ENCODE measurements at regions not wholly inside any gene's neighbourhood (a gene's known extent, or its start where the extent isn't known, plus 50 kb on each side); places are given as distances from the start of the nearest gene placed in this dataset.
"Not testable (repeated sequence)": the region's sequence is repeated elsewhere in the genome, so short reads cannot be mapped to it uniquely, and the experiment has no call there.

DNA sequence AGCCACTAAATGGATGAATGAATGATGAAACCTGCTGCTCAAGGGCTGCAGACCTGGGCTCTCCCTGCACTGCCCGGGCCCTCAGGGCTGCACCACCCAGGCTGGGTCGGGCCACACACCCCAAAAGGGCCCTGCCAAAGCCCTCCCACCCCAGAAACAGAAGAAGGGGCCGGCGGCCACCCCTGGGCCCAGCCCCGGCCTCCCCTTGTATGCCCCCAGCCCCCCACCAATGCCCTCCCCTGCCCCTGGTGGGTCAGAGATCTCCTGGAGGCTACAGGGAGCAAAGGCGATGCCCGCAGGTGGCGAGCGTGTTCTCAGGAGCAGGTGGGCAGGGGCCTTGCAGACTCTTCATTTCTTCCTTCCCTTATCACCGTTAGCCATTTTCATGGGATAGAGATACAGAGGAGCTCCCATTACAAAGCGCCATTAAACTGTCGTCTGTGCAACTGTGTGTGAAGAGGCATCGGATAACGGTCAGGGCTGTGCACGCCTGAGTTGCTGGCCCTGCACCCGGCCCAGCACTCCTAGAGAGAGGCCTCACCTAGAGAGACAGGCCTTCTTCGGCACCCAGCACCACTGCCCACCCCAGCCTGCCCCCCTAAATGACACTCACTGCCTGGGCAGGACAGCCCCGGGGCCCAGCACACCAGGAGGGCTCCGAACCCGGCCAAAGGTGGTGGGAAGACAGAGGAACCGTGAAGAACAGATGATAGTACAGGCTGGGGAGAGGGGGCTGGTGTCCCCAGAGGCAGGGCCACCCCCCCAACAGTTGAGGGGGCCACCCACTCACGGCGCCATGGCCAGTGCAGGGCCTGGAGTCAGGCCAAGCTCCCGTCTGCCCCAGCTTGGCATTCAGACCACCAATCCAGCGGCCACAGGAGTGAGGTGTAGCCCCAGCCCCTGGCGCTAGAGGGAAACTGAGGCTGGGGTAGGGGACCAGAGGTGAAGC is 133.7 kb downstream of the FAM53A start:
- no peaks in the 10 kb centered on the region for H3K27me3 ChIP-seq (ENCODE audit: low read length)

DNA sequence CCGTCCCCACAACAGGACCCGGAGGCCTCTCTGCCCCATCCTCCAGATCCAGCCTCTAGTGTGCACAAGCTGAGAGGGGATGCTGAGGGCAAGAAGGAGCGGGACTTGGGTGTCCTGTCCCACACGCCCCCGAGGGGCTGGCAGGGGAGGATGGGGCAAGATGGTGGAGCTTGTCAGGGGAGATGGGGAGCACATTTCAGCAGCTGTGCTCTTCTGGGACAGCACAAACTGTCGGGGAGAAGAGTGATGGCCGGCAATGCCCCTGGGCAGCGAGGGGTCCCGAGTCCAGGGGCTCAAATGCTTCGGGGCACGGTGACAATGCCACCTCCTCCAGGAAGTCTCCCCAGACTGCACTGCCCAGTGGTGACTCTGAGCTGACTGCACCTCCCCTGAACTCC is 134.5 kb downstream of the FAM53A start:
- Histone ChIP-seq H3K36me3 (ENCODE audit: insufficient read depth, low read length) (no peaks in the 10 kb centered on the region), H3K4me1 (ENCODE audit: low read length) (no peaks in the 10 kb centered on the region), H3K27ac (ENCODE audit: low read length) (no peak overlapping the region), H3K9me2 (replicated peaks; ENCODE audit: insufficient read depth, low read length) (no peaks in the 10 kb centered on the region), H3K9ac (ENCODE audit: low read length) (no peak overlapping the region), H2AFZ (ENCODE audit: low read length) (no peak overlapping the region), H3K4me2 (ENCODE audit: low read depth, low read length, poor library complexity, severe bottlenecking) (no peak overlapping the region), H3K4me3 (ENCODE audit: low read length) (no peak overlapping the region), H3K9me3 (ENCODE audit: low read length) (no peaks in the 10 kb centered on the region), H4K20me1 (ENCODE audit: insufficient read depth, low read depth, low read length) (no peaks in the 10 kb centered on the region), H3K79me2 (ENCODE audit: low read length) (no peaks in the 10 kb centered on the region), H3K27me3 (ENCODE audit: low read length) (no peaks in the 10 kb centered on the region)
- DNase-seq: no peak

More for the DNA sequence above, 133.7 kb downstream of the FAM53A start:
- no peak overlapping the region for H3K27ac ChIP-seq (ENCODE audit: low read length)
- no peak overlapping the region for H2AFZ ChIP-seq (ENCODE audit: low read length)
- no peak overlapping the region for H3K4me3 ChIP-seq (ENCODE audit: low read length)
- DNase-seq: no peak
- no peaks in the 10 kb centered on the region for H4K20me1 ChIP-seq (ENCODE audit: insufficient read depth, low read depth, low read length)
- no peaks in the 10 kb centered on the region for H3K9me3 ChIP-seq (ENCODE audit: low read length)
- no peaks in the 10 kb centered on the region for H3K36me3 ChIP-seq (ENCODE audit: insufficient read depth, low read length)
- H3K79me2 ChIP-seq (ENCODE audit: low read length): no peaks in the 10 kb centered on the region
- no peak overlapping the region for H3K4me2 ChIP-seq (ENCODE audit: low read depth, low read length, poor library complexity, severe bottlenecking)
- no peaks in the 10 kb centered on the region for H3K4me1 ChIP-seq (ENCODE audit: low read length)
- no peak overlapping the region for H3K9ac ChIP-seq (ENCODE audit: low read length)
- no peaks in the 10 kb centered on the region for H3K9me2 ChIP-seq (replicated peaks; ENCODE audit: insufficient read depth, low read length)

DNA sequence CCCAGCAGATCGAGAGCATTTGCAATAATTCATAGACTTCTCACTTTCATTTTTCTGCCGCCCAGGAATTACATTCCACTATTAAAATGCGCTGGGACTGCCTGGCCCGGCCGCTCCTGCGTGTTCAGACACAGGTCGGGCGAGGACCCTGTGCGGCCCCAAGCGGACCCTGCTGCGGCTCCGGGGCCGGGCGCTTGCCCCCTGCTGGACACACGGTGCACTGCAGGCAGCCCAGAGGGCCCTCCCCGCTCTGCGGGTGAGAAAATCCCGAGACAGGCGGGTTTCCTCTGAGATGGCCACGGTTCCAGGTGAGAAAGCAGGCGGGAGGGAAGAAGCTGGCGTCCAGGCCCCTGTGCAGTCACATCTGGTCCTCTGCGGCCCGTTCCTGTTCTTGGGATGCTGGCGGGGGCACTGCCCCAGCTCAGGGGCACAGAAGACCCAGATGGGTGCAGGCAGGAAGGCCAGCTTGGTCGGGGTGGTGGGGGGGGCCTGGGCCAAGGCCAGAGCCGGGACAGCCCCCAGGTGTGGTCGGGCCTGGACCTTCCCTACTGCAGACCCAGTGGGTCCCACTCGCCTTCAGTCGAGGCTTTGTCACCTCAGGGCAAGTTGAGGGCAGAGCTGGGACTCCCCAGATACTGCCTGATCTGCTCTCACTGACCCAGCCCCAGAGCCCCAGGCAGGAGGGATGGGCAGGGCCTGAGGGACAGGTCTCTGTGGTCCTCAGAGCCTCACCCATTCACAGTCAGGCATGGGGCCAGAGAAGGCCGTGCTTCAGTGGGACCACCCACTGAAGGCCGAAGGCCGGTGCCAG is 135.1 kb downstream of the FAM53A start:
- not testable (repeated sequence) for H3K27me3 ChIP-seq (ENCODE audit: low read length); H3K4me2 ChIP-seq (ENCODE audit: low read depth, low read length, poor library complexity, severe bottlenecking); H3K9me2 ChIP-seq (replicated peaks; ENCODE audit: insufficient read depth, low read length); H3K4me1 ChIP-seq (ENCODE audit: low read length); H3K27ac ChIP-seq (ENCODE audit: low read length); H4K20me1 ChIP-seq (ENCODE audit: insufficient read depth, low read depth, low read length); H3K9ac ChIP-seq (ENCODE audit: low read length); H3K36me3 ChIP-seq (ENCODE audit: insufficient read depth, low read length); H3K9me3 ChIP-seq (ENCODE audit: low read length); H3K79me2 ChIP-seq (ENCODE audit: low read length); H2AFZ ChIP-seq (ENCODE audit: low read length); H3K4me3 ChIP-seq (ENCODE audit: low read length)
- DNase-seq: peak; percentile 68

DNA sequence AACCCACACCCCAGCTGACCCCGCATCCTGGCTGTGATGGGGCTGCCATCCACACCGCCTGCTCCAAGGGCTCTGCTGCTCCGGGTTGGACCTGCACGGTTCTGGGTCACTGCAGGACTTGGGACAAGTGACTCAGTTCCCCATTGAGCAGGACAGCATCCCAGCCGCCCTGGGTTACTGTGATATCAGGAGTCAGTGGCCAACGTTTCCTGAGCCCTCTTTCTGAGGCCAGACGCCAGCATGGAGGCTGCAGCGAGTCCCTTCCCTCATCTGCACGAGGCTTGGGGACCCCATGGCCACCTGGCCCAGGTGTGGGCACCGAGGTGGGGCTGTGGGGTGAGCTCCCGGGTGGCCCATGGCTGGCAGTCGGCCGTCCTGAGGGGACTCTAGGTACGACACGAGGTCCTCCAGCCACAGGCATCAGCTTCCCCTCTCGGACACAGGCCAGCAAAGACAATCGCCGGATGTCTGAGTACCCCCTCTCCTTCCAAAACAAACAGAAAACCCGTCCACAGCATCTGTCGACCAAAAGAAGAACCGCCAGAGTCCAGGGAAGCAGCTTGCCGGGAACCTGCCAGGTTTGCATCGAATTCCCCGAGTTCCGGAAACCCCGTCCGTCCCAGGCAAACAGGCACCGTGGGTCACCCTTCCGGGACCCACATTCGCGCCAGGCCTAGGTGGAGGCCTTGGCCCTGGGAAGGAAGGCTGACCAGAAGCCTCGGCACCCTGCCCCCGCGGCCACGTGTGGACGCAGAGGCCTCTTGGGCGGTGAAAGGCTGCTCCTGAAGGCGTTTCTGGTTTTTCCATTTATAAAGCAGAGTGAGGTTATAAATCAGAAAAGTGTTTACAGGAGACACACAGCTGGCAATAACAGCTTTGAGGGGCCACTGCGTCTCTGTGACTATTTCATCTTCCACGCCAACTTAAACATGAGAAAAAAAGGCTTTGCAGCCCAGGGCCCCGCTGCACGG is 136.0 kb downstream of the FAM53A start:
- DNase-seq: no peak
- no peak overlapping the region for H3K4me3 ChIP-seq (ENCODE audit: low read length)
- H3K4me2 ChIP-seq (ENCODE audit: low read depth, low read length, poor library complexity, severe bottlenecking): no peak overlapping the region
- no peaks in the 10 kb centered on the region for H3K4me1 ChIP-seq (ENCODE audit: low read length)
- no peaks in the 10 kb centered on the region for H3K9me2 ChIP-seq (replicated peaks; ENCODE audit: insufficient read depth, low read length)
- H2AFZ ChIP-seq (ENCODE audit: low read length): no peak overlapping the region
- no peak overlapping the region for H3K27ac ChIP-seq (ENCODE audit: low read length)
- no peaks in the 10 kb centered on the region for H3K79me2 ChIP-seq (ENCODE audit: low read length)
- H3K9ac ChIP-seq (ENCODE audit: low read length): no peak overlapping the region
- no peaks in the 10 kb centered on the region for H3K27me3 ChIP-seq (ENCODE audit: low read length)
- H4K20me1 ChIP-seq (ENCODE audit: insufficient read depth, low read depth, low read length): no peaks in the 10 kb centered on the region
- no peaks in the 10 kb centered on the region for H3K9me3 ChIP-seq (ENCODE audit: low read length)
- no peaks in the 10 kb centered on the region for H3K36me3 ChIP-seq (ENCODE audit: insufficient read depth, low read length)

DNA sequence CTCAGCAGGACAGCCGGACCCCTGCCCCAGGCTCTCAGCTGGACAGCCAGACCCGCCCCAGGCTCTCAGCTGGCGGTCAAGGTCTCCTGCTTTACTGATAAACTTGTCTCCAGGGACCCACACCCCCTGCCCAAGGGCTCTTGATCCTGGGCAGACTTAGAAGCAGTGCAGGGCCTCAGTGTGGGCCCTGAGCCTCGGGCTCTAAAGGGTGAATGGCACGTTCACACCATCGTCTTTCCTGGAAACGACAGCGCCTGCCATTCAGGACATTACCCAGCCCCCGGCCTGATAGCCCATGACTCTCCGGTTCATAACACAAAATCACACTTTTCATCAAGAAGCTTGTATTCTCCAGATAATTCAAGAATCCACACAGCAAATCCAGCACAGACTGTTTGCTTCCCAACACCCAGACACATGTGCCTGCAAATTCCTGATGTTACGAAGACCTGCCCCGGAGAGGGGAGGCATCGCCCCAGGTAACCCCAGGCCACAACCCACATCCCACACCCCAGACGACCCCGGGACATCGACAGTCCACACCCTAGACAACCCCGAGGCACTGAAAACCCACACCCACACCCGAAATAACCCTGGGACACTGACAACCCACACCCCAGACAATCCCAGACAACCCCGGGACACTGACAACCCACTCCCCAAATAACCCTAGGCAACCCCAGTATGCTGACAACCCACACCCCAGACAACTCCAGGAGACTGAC is 136.8 kb downstream of the FAM53A start:
- Histone ChIP-seq H3K9me3 (ENCODE audit: low read length) (no peaks in the 10 kb centered on the region), H3K9me2 (replicated peaks; ENCODE audit: insufficient read depth, low read length) (no peaks in the 10 kb centered on the region), H3K36me3 (ENCODE audit: insufficient read depth, low read length) (no peaks in the 10 kb centered on the region), H3K79me2 (ENCODE audit: low read length) (no peaks in the 10 kb centered on the region), H3K4me2 (ENCODE audit: low read depth, low read length, poor library complexity, severe bottlenecking) (no peak overlapping the region), H3K9ac (ENCODE audit: low read length) (no peak overlapping the region), H3K4me3 (ENCODE audit: low read length) (no peak overlapping the region), H3K27ac (ENCODE audit: low read length) (no peak overlapping the region), H2AFZ (ENCODE audit: low read length) (no peak overlapping the region), H3K27me3 (ENCODE audit: low read length) (no peaks in the 10 kb centered on the region), H3K4me1 (ENCODE audit: low read length) (no peaks in the 10 kb centered on the region), H4K20me1 (ENCODE audit: insufficient read depth, low read depth, low read length) (no peaks in the 10 kb centered on the region)
- no peak for DNase-seq

DNA sequence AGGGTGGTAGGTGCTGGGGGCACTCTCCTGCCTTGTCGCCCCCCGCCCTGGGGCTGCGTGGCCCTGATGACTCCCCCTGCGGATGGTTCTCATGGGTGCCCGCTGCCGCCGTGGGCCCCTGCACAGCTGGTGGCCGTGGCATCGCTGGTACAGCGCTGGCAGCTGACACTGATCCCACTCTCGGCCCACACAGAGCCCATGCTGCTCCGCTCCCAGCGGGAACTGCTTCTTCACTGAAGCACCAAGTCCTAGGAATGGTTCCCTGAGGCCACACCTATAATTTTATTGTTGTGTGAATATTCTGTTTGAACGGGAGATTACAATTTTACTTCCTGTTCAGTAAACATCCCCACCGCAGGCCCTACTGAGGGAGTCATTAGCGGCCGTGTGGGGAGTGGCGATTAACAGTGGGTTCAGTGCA is 138.6 kb upstream of the NKX1-1 start:
- no peaks in the 10 kb centered on the region for H3K27me3 ChIP-seq (ENCODE audit: low read length)
- no peaks in the 10 kb centered on the region for H3K79me2 ChIP-seq (ENCODE audit: low read length)
- H3K9ac ChIP-seq (ENCODE audit: low read length): no peak overlapping the region
- H3K27ac ChIP-seq (ENCODE audit: low read length): no peak overlapping the region
- H3K4me2 ChIP-seq (ENCODE audit: low read depth, low read length, poor library complexity, severe bottlenecking): no peak overlapping the region
- H2AFZ ChIP-seq (ENCODE audit: low read length): no peak overlapping the region
- no peak for DNase-seq
- no peaks in the 10 kb centered on the region for H4K20me1 ChIP-seq (ENCODE audit: insufficient read depth, low read depth, low read length)
- no peaks in the 10 kb centered on the region for H3K4me1 ChIP-seq (ENCODE audit: low read length)
- H3K36me3 ChIP-seq (ENCODE audit: insufficient read depth, low read length): no peaks in the 10 kb centered on the region
- no peaks in the 10 kb centered on the region for H3K9me3 ChIP-seq (ENCODE audit: low read length)
- H3K4me3 ChIP-seq (ENCODE audit: low read length): no peak overlapping the region
- H3K9me2 ChIP-seq (replicated peaks; ENCODE audit: insufficient read depth, low read length): no peaks in the 10 kb centered on the region

DNA sequence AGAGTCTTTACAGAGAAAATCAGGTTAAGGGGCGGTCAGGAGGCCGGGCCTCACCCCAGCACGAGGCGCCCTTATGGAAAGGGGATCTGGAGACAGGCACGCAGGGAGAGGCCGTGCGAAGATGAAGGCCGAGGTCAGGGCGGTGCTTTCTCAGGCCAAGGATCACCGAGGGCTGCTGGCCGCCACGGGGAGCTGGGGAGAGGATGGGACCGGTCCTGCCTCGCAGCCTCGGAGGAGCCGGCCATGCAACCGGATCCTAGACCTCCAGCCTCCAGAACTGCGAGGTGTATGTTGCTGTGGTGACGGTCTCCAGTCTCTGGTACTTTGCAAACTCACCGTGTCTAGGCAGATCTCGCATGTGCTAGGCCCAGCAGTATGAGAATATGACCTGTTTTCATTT is 138.2 kb upstream of the NKX1-1 start:
- DNase-seq: peak; percentile 47
- not testable (repeated sequence) for H3K4me2 ChIP-seq (ENCODE audit: low read depth, low read length, poor library complexity, severe bottlenecking); H2AFZ ChIP-seq (ENCODE audit: low read length); H3K79me2 ChIP-seq (ENCODE audit: low read length); H3K36me3 ChIP-seq (ENCODE audit: insufficient read depth, low read length); H3K4me3 ChIP-seq (ENCODE audit: low read length); H4K20me1 ChIP-seq (ENCODE audit: insufficient read depth, low read depth, low read length); H3K9me3 ChIP-seq (ENCODE audit: low read length); H3K27me3 ChIP-seq (ENCODE audit: low read length); H3K4me1 ChIP-seq (ENCODE audit: low read length); H3K9ac ChIP-seq (ENCODE audit: low read length); H3K9me2 ChIP-seq (replicated peaks; ENCODE audit: insufficient read depth, low read length); H3K27ac ChIP-seq (ENCODE audit: low read length)

All from Karpas-422 (cell line).